Loucy (cell line): ENCODE measurements at regions not wholly inside any gene's neighbourhood (a gene's known extent, or its start where the extent isn't known, plus 50 kb on each side); places are given as distances from the start of the nearest gene placed in this dataset.

Experiments
- EZH2phosphoT487 ChIP-seq: fragments of 200-600 bp; IDR thresholded peaks from 2 replicates; pipeline ENCODE4 v1.6.1; 2018; ENCODE audit warnings: antibody characterized with exemption, mild to moderate bottlenecking, moderate library complexity, borderline replicate concordance
- TF ChIP-seq, protein P1 (sequence below): fragments of 200-600 bp; sonication (generic); conservative IDR thresholded peaks from 2 replicates; pipeline ENCODE4 v1.5.1; 2014; ENCODE audit warnings: mild to moderate bottlenecking, antibody characterized with exemption, low read length

DNA sequence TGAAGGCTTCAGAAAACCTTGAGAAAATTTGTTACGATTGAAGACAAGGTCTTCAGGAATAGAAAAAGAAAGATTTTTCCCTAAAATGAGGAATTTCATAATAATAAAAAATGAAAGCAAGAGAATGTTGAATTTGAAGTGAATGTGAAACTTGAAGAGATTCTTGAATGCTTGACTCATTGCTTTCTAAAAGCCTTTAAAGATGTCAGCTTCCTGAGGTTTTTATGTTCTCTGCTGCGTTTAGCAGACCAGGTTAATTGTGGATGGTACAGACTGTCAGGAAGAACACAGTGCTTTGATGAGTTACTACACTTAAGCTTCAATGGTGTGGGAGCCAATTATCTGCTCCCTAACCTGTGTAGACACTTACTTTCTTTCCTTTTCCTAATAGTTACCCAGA is 96.3 kb upstream of the FNDC3A start:
- TF ChIP-seq, protein P1, sequence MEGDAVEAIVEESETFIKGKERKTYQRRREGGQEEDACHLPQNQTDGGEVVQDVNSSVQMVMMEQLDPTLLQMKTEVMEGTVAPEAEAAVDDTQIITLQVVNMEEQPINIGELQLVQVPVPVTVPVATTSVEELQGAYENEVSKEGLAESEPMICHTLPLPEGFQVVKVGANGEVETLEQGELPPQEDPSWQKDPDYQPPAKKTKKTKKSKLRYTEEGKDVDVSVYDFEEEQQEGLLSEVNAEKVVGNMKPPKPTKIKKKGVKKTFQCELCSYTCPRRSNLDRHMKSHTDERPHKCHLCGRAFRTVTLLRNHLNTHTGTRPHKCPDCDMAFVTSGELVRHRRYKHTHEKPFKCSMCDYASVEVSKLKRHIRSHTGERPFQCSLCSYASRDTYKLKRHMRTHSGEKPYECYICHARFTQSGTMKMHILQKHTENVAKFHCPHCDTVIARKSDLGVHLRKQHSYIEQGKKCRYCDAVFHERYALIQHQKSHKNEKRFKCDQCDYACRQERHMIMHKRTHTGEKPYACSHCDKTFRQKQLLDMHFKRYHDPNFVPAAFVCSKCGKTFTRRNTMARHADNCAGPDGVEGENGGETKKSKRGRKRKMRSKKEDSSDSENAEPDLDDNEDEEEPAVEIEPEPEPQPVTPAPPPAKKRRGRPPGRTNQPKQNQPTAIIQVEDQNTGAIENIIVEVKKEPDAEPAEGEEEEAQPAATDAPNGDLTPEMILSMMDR, result no peak
- TF ChIP-seq EZH2phosphoT487, result no peak
